ENCODE measurements at regions not wholly inside any gene's neighbourhood (a gene's known extent, or its start where the extent isn't known, plus 50 kb on each side); places are given as distances from the start of the nearest gene placed in this dataset.

GRCh38 chr15:39413558-39413957, 167.3 kb upstream of the THBS1 start (continued):
- TF ChIP-seq RFX5 (IDR thresholded peaks at IDR 0.05) (no peak), TFCP2L1 (CRISPR knock-in tag; IDR thresholded peaks at IDR 0.05) (no peak), HOXB5 (CRISPR knock-in tag; IDR thresholded peaks at IDR 0.05) (no peak)

- ChIA-PET CTCF (no interaction called here), POLR2A (no interaction called here)
- Histone ChIP-seq H3K4me2 (no peak overlapping the region), H3K4me1 (no peaks in the 10 kb centered on the region), H3K4me3 (no peak overlapping the region), H3K27ac (no peak overlapping the region), H3K9me3 (0 out of 3 replicates have a peak, but pooled peaks cover 7% of the 10 kb centered on the region)
- no peak for ATAC-seq
- FAIRE-seq: no peak
- TF ChIP-seq RARB (CRISPR knock-in tag; IDR thresholded peaks at IDR 0.05) (no peak), MAFK (IDR thresholded peaks at IDR 0.05; ENCODE audit: partially characterized antibody) (no peak), HEYL (CRISPR knock-in tag; IDR thresholded peaks at IDR 0.05) (no peak), TP53 (CRISPR knock-in tag; IDR thresholded peaks at IDR 0.05) (no peak), CHD4 (IDR thresholded peaks at IDR 0.05; ENCODE audit: borderline replicate concordance) (no peak), ZSCAN20 (CRISPR knock-in tag; IDR thresholded peaks at IDR 0.05) (no peak), POLR2AphosphoS2 (conservative IDR thresholded peaks at IDR 0.05; ENCODE audit: low read length) (no peak), ZC3H11A (IDR thresholded peaks at IDR 0.05) (no peak)
- DNase-seq (ENCODE audit: low read depth in 1 of 2, low spot score in 1 of 2): no peak
- 80% methylated on average over 4 of the region's 4 CpGs for WGBS (ENCODE audit: missing lambda C conversion rate)
Observed at GRCh38 chr15:39414201-39414600, 166.7 kb upstream of the THBS1 start.

- ATAC-seq (no peak), DNase-seq (ENCODE audit: low read depth in 1 of 2, low spot score in 1 of 2) (no peak), FAIRE-seq (no peak)
- WGBS (ENCODE audit: missing lambda C conversion rate): 100% methylated on average over 1 of the region's 2 CpGs
- POLR2A ChIA-PET: no interaction called here
- TF ChIP-seq USF2 (IDR thresholded peaks at IDR 0.05): no peak
- TF ChIP-seq RFX5 (IDR thresholded peaks at IDR 0.05): no peak
- no peak for TF ChIP-seq GATA3 (IDR thresholded peaks at IDR 0.05; ENCODE audit: borderline replicate concordance)
- TF ChIP-seq PHF8 (IDR thresholded peaks at IDR 0.05; ENCODE audit: borderline replicate concordance, low read depth): no peak
- no peak for TF ChIP-seq HMGXB4 (CRISPR knock-in tag; IDR thresholded peaks at IDR 0.05; ENCODE audit: borderline replicate concordance)
- TF ChIP-seq CBX2 (IDR thresholded peaks at IDR 0.05; ENCODE audit: borderline replicate concordance, low read depth): no peak
- no peak for TF ChIP-seq E2F6 (IDR thresholded peaks at IDR 0.05; ENCODE audit: borderline replicate concordance, low read depth)
- no peak for TF ChIP-seq EHMT2 (IDR thresholded peaks at IDR 0.05; ENCODE audit: low read depth)
- TF ChIP-seq HOXA7 (CRISPR knock-in tag; IDR thresholded peaks at IDR 0.05): no peak
- no peak for TF ChIP-seq ZSCAN20 (CRISPR knock-in tag; IDR thresholded peaks at IDR 0.05)
- no peak for TF ChIP-seq MAX (IDR thresholded peaks at IDR 0.05)
- CTCF ChIA-PET: no interaction called here
- no peaks in the 10 kb centered on the region for H3K4me1 ChIP-seq
- H3K4me3 ChIP-seq: no peak overlapping the region
- no peak overlapping the region for H3K4me2 ChIP-seq
- 0 out of 3 replicates have a peak, but pooled peaks cover 7% of the 10 kb centered on the region for H3K9me3 ChIP-seq
- H3K27ac ChIP-seq: no peak overlapping the region
Observed at GRCh38 chr15:39415634-39416033, 165.2 kb upstream of the THBS1 start.

GRCh38 chr15:39416258-39416657, 164.6 kb upstream of the THBS1 start:
- H3K4me2 ChIP-seq: no peak overlapping the region
- FAIRE-seq (no peak), ATAC-seq (no peak), DNase-seq (ENCODE audit: low read depth in 1 of 2, low spot score in 1 of 2) (no peak)
- ChIA-PET POLR2A (no interaction called here), CTCF (no interaction called here)
- WGBS (ENCODE audit: missing lambda C conversion rate): 64% methylated on average over 4 of the region's 4 CpGs
- H3K27ac ChIP-seq: no peak overlapping the region
- no peak overlapping the region for H3K4me3 ChIP-seq
- TF ChIP-seq ATOH8 (CRISPR knock-in tag; IDR thresholded peaks at IDR 0.05; ENCODE audit: low read depth) (no peak), ZC3H11A (IDR thresholded peaks at IDR 0.05) (no peak), ESRRA (IDR thresholded peaks at IDR 0.05; ENCODE audit: borderline replicate concordance, low read length) (no peak), RARB (CRISPR knock-in tag; IDR thresholded peaks at IDR 0.05) (no peak), HDAC2 (IDR thresholded peaks at IDR 0.05) (no peak)
- H3K4me1 ChIP-seq: no peaks in the 10 kb centered on the region
- 0 out of 3 replicates have a peak, but pooled peaks cover 7% of the 10 kb centered on the region for H3K9me3 ChIP-seq

Data from A549 (cell line).